H1 (cell line): ENCODE measurements at regions not wholly inside any gene's neighbourhood (a gene's known extent, or its start where the extent isn't known, plus 50 kb on each side); places are given as distances from the start of the nearest gene placed in this dataset.

Source experiments
- CTCF ChIA-PET: fragments of 300-600 bp; sonication (Branson Sonifier 250); formaldehyde crosslinking; loops from one replicate; lab custom pipeline; 2021; ENCODE audit not compliant: partially characterized antibody; lab: Charles Lee
- POLR2A ChIA-PET: fragments of 300-600 bp; sonication (Branson Sonifier 250); formaldehyde crosslinking; loops from one replicate; lab custom pipeline; 2021; ENCODE audit warnings: inconsistent platforms; ENCODE audit not compliant: partially characterized antibody; lab: Charles Lee
- DNase-seq, 2 experiments: peaks; one replicate each; pipeline versions ENCODE4 v3.0.0 to v3.0.0-alpha.2; 2010 to 2022; ENCODE audit warnings: low spot score in 2 of 2, low read depth in 1 of 2, mixed read lengths in 1 of 2
- FAIRE-seq: peaks from 2 replicates; lab custom pipeline; 2011; peaks lifted over from hg19 to GRCh38; lab: Jason Lieb, UNC
- H2AFZ ChIP-seq: 2 replicates; pipeline ENCODE4 v1.8.1; 2012; ENCODE audit warnings: low read length, inconsistent platforms
- H2AK5ac ChIP-seq: 2 replicates; pipeline ENCODE4 v1.6.1; 2013; ENCODE audit warnings: low read depth, low read length
- H2BK120ac ChIP-seq: replicated peaks from 2 replicates; pipeline ENCODE3; 2013; ENCODE audit warnings: low read depth, low read length, inconsistent platforms
- H2BK12ac ChIP-seq: 2 replicates; pipeline ENCODE4 v1.6.1; 2013; ENCODE audit warnings: low read depth, low read length
- H2BK15ac ChIP-seq: 2 replicates; pipeline ENCODE4 v1.6.1; 2013; ENCODE audit warnings: low read length
- H2BK20ac ChIP-seq: 2 replicates; pipeline ENCODE4 v1.6.1; 2013; ENCODE audit warnings: low read length
- H2BK5ac ChIP-seq: 2 replicates; pipeline ENCODE4 v1.6.1; 2013; ENCODE audit warnings: low read depth, low read length
- H3K14ac ChIP-seq: 2 replicates; pipeline ENCODE4 v1.6.1; 2013; ENCODE audit warnings: inconsistent platforms; ENCODE audit not compliant: insufficient read length
- H3K18ac ChIP-seq: 2 replicates; pipeline ENCODE4 v1.6.1; 2013; ENCODE audit warnings: low read length; ENCODE audit errors: extremely low read depth
- H3K23ac ChIP-seq: 2 replicates; pipeline ENCODE4 v1.6.1; 2013; ENCODE audit warnings: inconsistent platforms; ENCODE audit not compliant: insufficient read length
- H3K23me2 ChIP-seq: 2 replicates; pipeline ENCODE4 v1.6.1; 2013; ENCODE audit warnings: low read depth, low read length
- H3K27ac ChIP-seq: 2 replicates; pipeline ENCODE4 v1.6.1; 2011; ENCODE audit warnings: low read depth, low read length, inconsistent platforms
- H3K27me3 ChIP-seq, 4 experiments: replicated peaks in 1 of 4; 1 replicate in 1 of 4; 2 replicates in 3 of 4; pipeline versions ENCODE4 v1.6.1 to v1.8.1; 2011 to 2013; ENCODE audit warnings: low read length in 3 of 4, mild to moderate bottlenecking in 3 of 4, inconsistent platforms in 2 of 4, mixed read lengths in 2 of 4, moderate library complexity in 1 of 4; ENCODE audit not compliant: control insufficient read depth in 3 of 4, insufficient read depth in 3 of 4; ENCODE audit errors: extremely low read depth in 1 of 4
- H3K36me3 ChIP-seq, 4 experiments: 2 replicates each; pipeline versions ENCODE4 v1.6.1 to v1.8.1; 2011 to 2013; ENCODE audit warnings: mild to moderate bottlenecking in 4 of 4, low read length in 3 of 4, moderate library complexity in 2 of 4, control low read depth in 1 of 4, inconsistent platforms in 1 of 4; ENCODE audit not compliant: insufficient read depth in 4 of 4, control insufficient read depth in 2 of 4
- H3K4ac ChIP-seq: replicated peaks from 2 replicates; pipeline ENCODE3; 2013; ENCODE audit warnings: low read length, low read depth, mixed read lengths, inconsistent platforms; ENCODE audit not compliant: insufficient read length
- H3K4me1 ChIP-seq, 4 experiments: replicated peaks in 1 of 4; 1 replicate in 1 of 4; 2 replicates in 3 of 4; pipeline versions ENCODE4 v1.6.1 to v1.8.1; 2011 to 2013; ENCODE audit warnings: low read length in 3 of 4, inconsistent platforms in 2 of 4, mixed read lengths in 1 of 4; ENCODE audit not compliant: insufficient read depth in 4 of 4, control insufficient read depth in 3 of 4
- H3K4me2 ChIP-seq, 2 experiments: 2 replicates each; pipeline versions ENCODE4 v1.6.1 to v1.8.1; 2011 to 2013; ENCODE audit warnings: low read depth in 2 of 2, low read length in 2 of 2, control low read depth in 1 of 2, inconsistent platforms in 1 of 2, mild to moderate bottlenecking in 1 of 2; ENCODE audit not compliant: insufficient read depth in 1 of 2
- H3K4me3 ChIP-seq, 4 experiments: fragments of 200-600, 300-600 bp in 1 of 4; sonication (generic), shearing (Covaris generic), sonication (Bioruptor Twin) in 1 of 4; 2 replicates each; pipeline versions ENCODE4 v1.5.1 to v1.8.1; 2011 to 2016; ENCODE audit warnings: low read length in 4 of 4, low read depth in 3 of 4, control low read depth in 2 of 4, inconsistent platforms in 2 of 4, mild to moderate bottlenecking in 2 of 4, mixed read lengths in 1 of 4, moderate library complexity in 1 of 4; ENCODE audit not compliant: insufficient read depth in 2 of 4; ENCODE audit errors: extremely low read depth in 1 of 4
- H3K56ac ChIP-seq: replicated peaks from 2 replicates; pipeline ENCODE3; 2013; ENCODE audit warnings: low read depth, mild to moderate bottlenecking, mixed read lengths, low read length, inconsistent platforms; ENCODE audit not compliant: insufficient read length
- H3K79me1 ChIP-seq: 2 replicates; pipeline ENCODE4 v1.6.1; 2013; ENCODE audit warnings: low read depth, low read length, control low read depth
- H3K79me2 ChIP-seq, 2 experiments: 2 replicates each; pipeline versions ENCODE4 v1.6.1 to v1.8.1; 2012 to 2013; ENCODE audit warnings: low read length in 2 of 2, mild to moderate bottlenecking in 2 of 2, inconsistent platforms in 1 of 2; ENCODE audit not compliant: insufficient read depth in 2 of 2, control insufficient read depth in 1 of 2
- H3K9ac ChIP-seq, 4 experiments: replicated peaks in 1 of 4; 1 replicate in 1 of 4; 2 replicates in 3 of 4; pipeline versions ENCODE4 v1.6.1 to v1.8.1; 2011 to 2013; ENCODE audit warnings: low read depth in 3 of 4, low read length in 3 of 4, control low read depth in 2 of 4, mild to moderate bottlenecking in 2 of 4, moderate library complexity in 2 of 4, inconsistent platforms in 1 of 4; ENCODE audit errors: extremely low read depth in 1 of 4
- H3K9me3 ChIP-seq, 2 experiments: 2 replicates each; pipeline versions ENCODE4 v1.6.1 to v1.8.1; 2012 to 2013; ENCODE audit warnings: mild to moderate bottlenecking in 2 of 2, moderate library complexity in 2 of 2, control low read depth in 1 of 2, inconsistent platforms in 1 of 2, low read depth in 1 of 2, low read length in 1 of 2, mixed read lengths in 1 of 2; ENCODE audit not compliant: insufficient read depth in 2 of 2
- H4K20me1 ChIP-seq, 2 experiments: replicated peaks in 1 of 2; 2 replicates each; pipeline versions ENCODE3 to v1.8.1; 2011 to 2013; ENCODE audit warnings: inconsistent platforms in 2 of 2, low read length in 2 of 2, mild to moderate bottlenecking in 1 of 2; ENCODE audit not compliant: insufficient read depth in 2 of 2, control insufficient read depth in 1 of 2
- H4K5ac ChIP-seq: 2 replicates; pipeline ENCODE4 v1.6.1; 2013; ENCODE audit warnings: low read length, low read depth, mixed read lengths, inconsistent platforms; ENCODE audit not compliant: insufficient read length
- H4K8ac ChIP-seq: 2 replicates; pipeline ENCODE4 v1.8.0; 2013; ENCODE audit warnings: mild to moderate bottlenecking, moderate library complexity, low read length, inconsistent platforms; ENCODE audit not compliant: insufficient read depth; ENCODE audit errors: extremely low read depth
- H4K91ac ChIP-seq: replicated peaks from 2 replicates; pipeline ENCODE3; 2013; ENCODE audit warnings: low read length, mixed read lengths, inconsistent platforms; ENCODE audit not compliant: insufficient read length
- CHD1 ChIP-seq: IDR thresholded peaks from 2 replicates; pipeline ENCODE4 v1.6.1; 2012; ENCODE audit warnings: low read depth, low read length, improper control_type of control experiment
- KDM4A ChIP-seq: IDR thresholded peaks from one replicate; pipeline ENCODE4 v1.7.1; 2012; ENCODE audit warnings: low read depth, mild to moderate bottlenecking, moderate library complexity, low read length, inconsistent platforms; ENCODE audit not compliant: severe bottlenecking
- SP2 ChIP-seq: IDR thresholded peaks from 2 replicates; pipeline ENCODE4 v1.6.1; 2012; ENCODE audit warnings: mild to moderate bottlenecking, low read length, inconsistent platforms
- ZNF274 ChIP-seq: IDR thresholded peaks from 2 replicates; pipeline ENCODE4 v1.7.0; 2012; ENCODE audit warnings: low read length, borderline replicate concordance; ENCODE audit errors: extremely low read depth
- WGBS, 2 experiments: shearing (Covaris generic) in 1 of 2; methylation state at CpG; one replicate each; pipeline versions ENCODE4 v1.1.6 to v1.1.7; 2013 to 2015; ENCODE audit warnings: low lambda C conversion rate in 2 of 2, mixed read lengths in 2 of 2, inconsistent platforms in 1 of 2, low coverage in 1 of 2, missing lambda C conversion rate in 1 of 2; ENCODE audit not compliant: insufficient replicate concordance in 2 of 2, insufficient coverage in 1 of 2, insufficient read length in 1 of 2; ENCODE audit errors: extremely low coverage in 1 of 2, missing lambda C conversion rate in 1 of 2; 5-methylcytosine and 5-hydroxymethylcytosine counted together

DNA sequence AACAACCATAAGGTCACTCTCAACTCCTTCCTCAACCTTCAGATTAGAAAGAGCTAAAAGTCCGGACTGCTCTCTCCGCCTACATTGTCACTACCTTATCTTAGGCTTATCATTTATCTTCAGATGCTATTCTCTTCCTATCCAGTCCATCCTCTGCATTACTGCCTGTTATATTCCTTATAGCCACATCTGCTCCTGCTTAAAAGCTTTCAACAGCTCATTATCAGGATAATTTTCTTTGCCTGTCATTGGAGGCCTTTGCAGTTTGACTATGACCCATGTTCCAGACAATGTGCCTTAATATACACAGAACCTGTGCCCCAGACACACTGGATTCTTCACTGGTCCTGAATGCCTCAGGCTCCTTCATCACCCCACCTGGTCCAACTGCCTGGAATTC lies 184.1 kb upstream of the SETMAR start:
- H3K4ac ChIP-seq, result no peak overlapping the region
- no peak for TF ChIP-seq KDM4A
- no peak for TF ChIP-seq CHD1
- no peak for TF ChIP-seq ZNF274
- no peak for TF ChIP-seq SP2
- no peaks in the 10 kb centered on the region for H3K79me2 ChIP-seq
- no peak overlapping the region for H2BK120ac ChIP-seq
- H4K20me1 ChIP-seq, result no peaks in the 10 kb centered on the region
- no peak overlapping the region for H3K27ac ChIP-seq
- H4K5ac ChIP-seq, result no peak overlapping the region
- no peaks in the 10 kb centered on the region for H3K4me1 ChIP-seq
- H3K18ac ChIP-seq, result no peak overlapping the region
- H3K36me3 ChIP-seq, result no peaks in the 10 kb centered on the region
- FAIRE-seq, result no peak
- no peaks in the 10 kb centered on the region for H3K9me3 ChIP-seq
- no peak overlapping the region for H2BK20ac ChIP-seq
- no peak overlapping the region for H3K4me2 ChIP-seq
- H3K9ac ChIP-seq, result no peak overlapping the region
- no peak for DNase-seq
- no peak overlapping the region for H2BK5ac ChIP-seq
- no peak overlapping the region for H3K23ac ChIP-seq
- H4K91ac ChIP-seq, result no peak overlapping the region
- WGBS, 2 experiments, result 91% methylated on average over 2 of the region's 2 CpGs; no CpG with 5 or more reads in 1 of the 2 experiments
- no peak overlapping the region for H3K4me3 ChIP-seq
- no peak overlapping the region for H2AK5ac ChIP-seq
- no peak overlapping the region for H2BK15ac ChIP-seq
- H3K79me1 ChIP-seq, result no peaks in the 10 kb centered on the region
- ChIA-PET POLR2A (no interaction called here), CTCF (interaction anchor here (1.0 to 3.5 kb wide), 3 partner anchors 12 to 153 kb away, joined by 3 to 13 read pairs (median 4); no protein-coding TSS in a partner anchor)
- no peaks in the 10 kb centered on the region for H3K27me3 ChIP-seq
- no peak overlapping the region for H3K56ac ChIP-seq
- H4K8ac ChIP-seq, result no peak overlapping the region
- H3K14ac ChIP-seq, result no peak overlapping the region
- no peak overlapping the region for H2BK12ac ChIP-seq
- no peak overlapping the region for H2AFZ ChIP-seq
- no peaks in the 10 kb centered on the region for H3K23me2 ChIP-seq
